Prostate gland (tissue), 2 donors: ENCODE measurements at regions not wholly inside any gene's neighbourhood (a gene's known extent, or its start where the extent isn't known, plus 50 kb on each side); places are given as distances from the start of the nearest gene placed in this dataset.

Source experiments
- DNase-seq: peaks from one replicate; pipeline ENCODE4 v3.0.0-alpha.2; 2019; ENCODE audit warnings: low spot score
- H3K27ac ChIP-seq, 2 donors: fragments of 200-600 bp; sonication (generic); 2 replicates each; pipeline ENCODE4 v1.5.1; 2017 to 2019
- H3K27me3 ChIP-seq: fragments of 200-600 bp; sonication (generic); replicated peaks from 2 replicates; pipeline ENCODE4 v1.5.1; 2019; ENCODE audit not compliant: insufficient read depth
- H3K36me3 ChIP-seq, 2 donors: fragments of 200-600 bp; sonication (generic); 1 replicate in 1 of 2; 2 replicates in 1 of 2; pipeline versions ENCODE4 v1.5.1 to v1.8.1; 2017 to 2019
- H3K4me1 ChIP-seq: fragments of 200-600 bp; sonication (generic); replicated peaks from 2 replicates; pipeline ENCODE4 v1.5.1; 2019
- H3K4me3 ChIP-seq, 2 donors: fragments of 200-600 bp; sonication (generic); 2 replicates each; pipeline ENCODE4 v1.5.1; 2017 to 2019
- H3K9me3 ChIP-seq: fragments of 200-600 bp; sonication (generic); 2 replicates; pipeline ENCODE4 v1.5.1; 2017
- CTCF ChIP-seq, 4 experiments: fragments of 200-600 bp in 2 of 4; fragments of 450-650 bp in 2 of 4; sonication (generic) in 2 of 4; IDR thresholded peaks; 1 replicate in 3 of 4; 2 replicates in 1 of 4; pipeline ENCODE4 v1.5.1; 2016 to 2019; ENCODE audit warnings: antibody characterized with exemption in 4 of 4, mild to moderate bottlenecking in 2 of 4, moderate library complexity in 2 of 4
- POLR2A ChIP-seq: fragments of 450-650 bp; IDR thresholded peaks from one replicate; pipeline ENCODE4 v1.6.1; 2016; ENCODE audit warnings: antibody characterized with exemption, mild to moderate bottlenecking
- POLR2AphosphoS5 ChIP-seq: sonication (generic); formaldehyde crosslinking; IDR thresholded peaks from one replicate; pipeline ENCODE4 v1.6.1; 2017; ENCODE audit warnings: antibody characterized with exemption
- WGBS: methylation state at CpG from one replicate; pipeline ENCODE4 v1.1.5; 2018; 5-methylcytosine and 5-hydroxymethylcytosine counted together
- intact Hi-C: fragments of 100-400 bp; cut with DNase I; formaldehyde crosslinking; loops from one replicate; pipeline ENCODE4 v1.14.2; 2022

DNA sequence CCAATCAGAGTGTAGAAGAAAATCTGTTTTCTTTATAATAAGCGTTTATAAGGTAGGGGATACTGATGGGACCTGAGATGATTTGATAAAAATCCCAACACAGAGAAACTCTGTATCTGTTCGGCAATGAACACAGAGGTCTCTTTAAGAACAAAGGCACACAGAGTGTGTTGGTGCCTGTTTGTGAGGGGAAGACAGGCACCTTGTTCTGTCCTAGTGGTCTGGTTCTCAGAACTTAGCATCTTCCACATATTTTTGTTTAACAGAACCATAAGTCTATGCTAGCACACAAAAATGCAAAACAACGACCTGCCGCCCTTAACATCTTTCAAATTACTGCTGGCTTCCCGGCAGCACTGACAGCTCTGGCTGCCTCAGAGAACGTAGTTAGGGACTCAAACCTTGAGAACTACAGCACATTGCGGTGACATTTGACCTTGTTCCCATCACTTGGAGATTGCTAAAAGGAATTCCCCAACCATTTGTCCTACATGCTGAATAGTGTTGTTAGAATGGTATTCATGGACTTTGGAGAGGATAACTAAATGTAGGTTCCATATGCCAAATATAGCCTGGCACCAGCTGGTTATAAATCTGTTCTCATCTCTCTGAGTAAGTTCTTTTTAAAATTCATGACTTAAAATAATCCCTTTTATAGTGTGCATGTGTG is 871.7 kb upstream of the TYRP1 start:
- no peak for DNase-seq
- H3K4me3 ChIP-seq, result no peak overlapping the region
- no peaks in the 10 kb centered on the region for H3K4me1 ChIP-seq
- WGBS, result 66% methylated on average over 7 of the region's 7 CpGs
- no peak for TF ChIP-seq POLR2A
- no peak for TF ChIP-seq POLR2AphosphoS5
- no peak for TF ChIP-seq CTCF (IDR thresholded peaks at IDR 0.05)
- H3K27me3 ChIP-seq, result no peaks in the 10 kb centered on the region
- H3K36me3 ChIP-seq, result no peaks in the 10 kb centered on the region
- no peaks in the 10 kb centered on the region for H3K9me3 ChIP-seq
- intact Hi-C loops, result no loop called here
- H3K27ac ChIP-seq, result no peak overlapping the region

GRCh38 chr9:11828201-11828600 is 865.0 kb upstream of the TYRP1 start:
- intact Hi-C loops, result no loop called here
- no peak overlapping the region for H3K4me3 ChIP-seq
- H3K36me3 ChIP-seq, result no peaks in the 10 kb centered on the region
- no peak overlapping the region for H3K27ac ChIP-seq
- no peaks in the 10 kb centered on the region for H3K9me3 ChIP-seq
- H3K27me3 ChIP-seq, result no peaks in the 10 kb centered on the region
- TF ChIP-seq CTCF (IDR thresholded peaks at IDR 0.05) (no peak), POLR2A (no peak)
- 42% methylated on average over 3 of the region's 3 CpGs for WGBS
- no peaks in the 10 kb centered on the region for H3K4me1 ChIP-seq
- DNase-seq, result no peak

GRCh38 chr9:11833056-11833455 is 860.1 kb upstream of the TYRP1 start:
- H3K4me1 ChIP-seq, result no peaks in the 10 kb centered on the region
- DNase-seq, result no peak
- H3K27me3 ChIP-seq, result no peaks in the 10 kb centered on the region
- no peaks in the 10 kb centered on the region for H3K36me3 ChIP-seq
- TF ChIP-seq CTCF (IDR thresholded peaks at IDR 0.05), result no peak
- no peak for TF ChIP-seq POLR2AphosphoS5
- TF ChIP-seq POLR2A, result no peak
- no peak overlapping the region for H3K27ac ChIP-seq
- H3K4me3 ChIP-seq, result no peak overlapping the region
- no peaks in the 10 kb centered on the region for H3K9me3 ChIP-seq
- WGBS, result 23% methylated on average over 2 of the region's 2 CpGs
- intact Hi-C loops, result no loop called here

GRCh38 chr9:11868795-11869194 is 824.4 kb upstream of the TYRP1 start:
- no peak overlapping the region for H3K27ac ChIP-seq
- no peaks in the 10 kb centered on the region for H3K27me3 ChIP-seq
- no peaks in the 10 kb centered on the region for H3K9me3 ChIP-seq
- WGBS, result 35% methylated on average over 1 of the region's 1 CpG
- no peaks in the 10 kb centered on the region for H3K4me1 ChIP-seq
- no peak overlapping the region for H3K4me3 ChIP-seq
- DNase-seq, result no peak
- TF ChIP-seq POLR2AphosphoS5, result no peak
- no peak for TF ChIP-seq CTCF (IDR thresholded peaks at IDR 0.05)
- no peak for TF ChIP-seq POLR2A
- intact Hi-C loops, result no loop called here
- no peaks in the 10 kb centered on the region for H3K36me3 ChIP-seq

DNA sequence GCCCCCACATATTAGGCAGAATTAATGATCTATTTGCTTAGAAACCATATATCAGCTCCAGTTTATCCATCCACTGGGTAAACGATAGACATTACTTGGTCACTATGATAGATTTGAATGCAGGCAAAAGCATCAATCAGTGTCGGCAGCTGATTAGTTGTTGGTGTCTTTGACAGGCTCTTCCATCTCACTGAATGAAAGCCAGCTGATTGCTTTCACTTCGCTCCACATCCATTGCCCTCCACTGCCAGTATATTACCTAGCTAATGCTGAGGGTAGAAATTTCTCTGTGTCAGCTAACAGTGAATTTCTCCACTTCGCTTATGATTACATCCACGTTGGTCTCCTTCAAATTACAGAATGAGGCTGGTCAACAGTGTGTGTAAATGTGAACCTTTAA is 821.3 kb upstream of the TYRP1 start:
- H3K4me1 ChIP-seq, result no peaks in the 10 kb centered on the region
- H3K27me3 ChIP-seq, result no peaks in the 10 kb centered on the region
- intact Hi-C loops, result no loop called here
- no peak for TF ChIP-seq CTCF (IDR thresholded peaks at IDR 0.05)
- TF ChIP-seq POLR2AphosphoS5, result no peak
- no peak for TF ChIP-seq POLR2A
- no peak for DNase-seq
- H3K4me3 ChIP-seq, result no peak overlapping the region
- 67% methylated on average over 5 of the region's 5 CpGs for WGBS
- H3K36me3 ChIP-seq, result no peaks in the 10 kb centered on the region
- H3K9me3 ChIP-seq, result no peaks in the 10 kb centered on the region
- no peak overlapping the region for H3K27ac ChIP-seq
